Keratinocyte (primary cell): ENCODE measurements at regions not wholly inside any gene's neighbourhood (a gene's known extent, or its start where the extent isn't known, plus 50 kb on each side); places are given as distances from the start of the nearest gene placed in this dataset.

Source experiments
- DNase-seq: peaks from one replicate; pipeline ENCODE4 v3.0.0-alpha.2; 2011; ENCODE audit warnings: low read depth, missing footprints, low spot score
- FAIRE-seq: peaks from 2 replicates; lab custom pipeline; 2011; peaks lifted over from hg19 to GRCh38; lab: Jason Lieb, UNC
- H2AFZ ChIP-seq: 2 replicates; pipeline ENCODE4 v1.6.0; 2012; ENCODE audit warnings: low read length, control low read depth, inconsistent platforms; ENCODE audit not compliant: control insufficient read depth
- H3K27ac ChIP-seq: 2 replicates; pipeline ENCODE4 v1.5.1; 2011; ENCODE audit warnings: low read length; ENCODE audit not compliant: control insufficient read depth, insufficient read depth
- H3K27me3 ChIP-seq: 3 replicates; pipeline ENCODE4 v1.6.0; 2011; ENCODE audit warnings: low read length; ENCODE audit not compliant: control insufficient read depth, insufficient read depth; ENCODE audit errors: extremely low read depth
- H3K36me3 ChIP-seq, 2 experiments: 2 replicates in 1 of 2; 3 replicates in 1 of 2; pipeline ENCODE4 v1.5.1; 2011; ENCODE audit warnings: low read length in 2 of 2, mild to moderate bottlenecking in 1 of 2; ENCODE audit not compliant: control insufficient read depth in 2 of 2, insufficient read depth in 2 of 2; ENCODE audit errors: extremely low read depth in 1 of 2
- H3K4me1 ChIP-seq: 3 replicates; pipeline ENCODE4 v1.5.1; 2011; ENCODE audit warnings: low read length; ENCODE audit not compliant: control insufficient read depth, insufficient read depth; ENCODE audit errors: extremely low read depth
- H3K4me2 ChIP-seq: 3 replicates; pipeline ENCODE4 v1.6.0; 2011; ENCODE audit warnings: low read depth, low read length; ENCODE audit not compliant: control insufficient read depth, insufficient read depth; ENCODE audit errors: extremely low read depth
- H3K4me3 ChIP-seq, 3 experiments: fragments of 200-600 bp in 1 of 3; sonication (generic) in 1 of 3; 2 replicates in 2 of 3; 3 replicates in 1 of 3; pipeline ENCODE4 v1.5.1; 2011 to 2016; ENCODE audit warnings: low read length in 3 of 3, mild to moderate bottlenecking in 3 of 3, control low read depth in 2 of 3, inconsistent platforms in 1 of 3, low read depth in 1 of 3, mixed read lengths in 1 of 3, mixed run types in 1 of 3, moderate library complexity in 1 of 3; ENCODE audit not compliant: control insufficient read depth in 2 of 3, insufficient read depth in 2 of 3; ENCODE audit errors: extremely low read depth in 1 of 3
- H3K79me2 ChIP-seq: 2 replicates; pipeline ENCODE4 v1.6.0; 2012; ENCODE audit warnings: low read length; ENCODE audit not compliant: control insufficient read depth, insufficient read depth
- H3K9ac ChIP-seq: 3 replicates; pipeline ENCODE4 v1.6.0; 2011; ENCODE audit warnings: low read length; ENCODE audit not compliant: control insufficient read depth, insufficient read depth; ENCODE audit errors: extremely low read depth
- H3K9me1 ChIP-seq: 3 replicates; pipeline ENCODE4 v1.6.0; 2011; ENCODE audit warnings: low read length; ENCODE audit not compliant: control insufficient read depth, insufficient read depth; ENCODE audit errors: extremely low read depth
- H3K9me3 ChIP-seq: 2 replicates; pipeline ENCODE4 v1.5.1; 2012; ENCODE audit warnings: low read depth, low read length; ENCODE audit not compliant: control insufficient read depth
- H4K20me1 ChIP-seq: 3 replicates; pipeline ENCODE4 v1.6.0; 2011; ENCODE audit warnings: low read length; ENCODE audit not compliant: control insufficient read depth, insufficient read depth; ENCODE audit errors: extremely low read depth
- CTCF ChIP-seq, 3 experiments: IDR thresholded peaks in 1 of 3; conservative IDR thresholded peaks in 1 of 3; optimal IDR thresholded peaks in 1 of 3; 2 replicates in 2 of 3; 3 replicates in 1 of 3; pipeline versions ENCODE3 to v1.5.1; 2011; ENCODE audit warnings: low read length in 3 of 3, mild to moderate bottlenecking in 3 of 3, moderate library complexity in 2 of 3, control low read depth in 1 of 3, inconsistent platforms in 1 of 3; ENCODE audit not compliant: insufficient read depth in 2 of 3; ENCODE audit errors: extremely low read depth in 1 of 3
- EZH2 ChIP-seq: IDR thresholded peaks from one replicate; pipeline ENCODE4 v1.6.1; 2012; ENCODE audit warnings: inconsistent platforms, mild to moderate bottlenecking, low read length, moderate library complexity
- dilution Hi-C: fragments of 300-500 bp; cut with MboI; formaldehyde crosslinking; loops from one replicate; pipeline ENCODE4 v1.7.0; 2020; ENCODE audit warnings: low sequenced_read_pairs; ENCODE audit not compliant: extremely low pct_ligation_motif_present

- Histone ChIP-seq H3K9ac (no peak overlapping the region), H3K4me3 (no peak overlapping the region), H3K36me3 (no peaks in the 10 kb centered on the region), H3K79me2 (no peaks in the 10 kb centered on the region), H3K9me1 (no peaks in the 10 kb centered on the region), H4K20me1 (no peaks in the 10 kb centered on the region), H3K4me2 (no peak overlapping the region), H3K27ac (no peak overlapping the region), H3K9me3 (no peaks in the 10 kb centered on the region), H2AFZ (no peak overlapping the region), H3K4me1 (peaks cover 5% of the 10 kb centered on the region), H3K27me3 (peaks cover 31% of the 10 kb centered on the region)
- FAIRE-seq (no peak), DNase-seq (no peak)
- TF ChIP-seq EZH2 (no peak), CTCF (optimal IDR thresholded peaks at IDR 0.05 in 1 of 3, IDR thresholded peaks at IDR 0.05 in 1 of 3, conservative IDR thresholded peaks at IDR 0.05 in 1 of 3; ENCODE audit: extremely low read depth in 1 of 3, insufficient read depth in 2 of 3, low read length in 3 of 3) (no peak)
- dilution Hi-C loops, result no loop called here
Observed at GRCh38 chr2:121076498-121076820, 208.5 kb downstream of the TFCP2L1 start.

GRCh38 chr2:121076885-121077549 is 208.0 kb downstream of the TFCP2L1 start:
- Histone ChIP-seq H2AFZ (no peak overlapping the region), H3K36me3 (no peaks in the 10 kb centered on the region), H3K27ac (no peak overlapping the region), H3K9ac (no peak overlapping the region), H4K20me1 (no peaks in the 10 kb centered on the region), H3K4me1 (peaks cover 5% of the 10 kb centered on the region), H3K4me2 (peak overlapping the region; percentile 38), H3K4me3 (no peak overlapping the region), H3K79me2 (no peaks in the 10 kb centered on the region), H3K9me3 (no peaks in the 10 kb centered on the region), H3K27me3 (peaks cover 31% of the 10 kb centered on the region), H3K9me1 (no peaks in the 10 kb centered on the region)
- DNase-seq, result no peak
- FAIRE-seq, result no peak
- dilution Hi-C loops, result no loop called here
- TF ChIP-seq EZH2 (no peak), CTCF (optimal IDR thresholded peaks at IDR 0.05 in 1 of 3, IDR thresholded peaks at IDR 0.05 in 1 of 3, conservative IDR thresholded peaks at IDR 0.05 in 1 of 3; ENCODE audit: extremely low read depth in 1 of 3, insufficient read depth in 2 of 3, low read length in 3 of 3) (peak; percentile 96 to 99 (median 99))
